HG02642 (cell line): ENCODE measurements at regions not wholly inside any gene's neighbourhood (a gene's known extent, or its start where the extent isn't known, plus 50 kb on each side); places are given as distances from the start of the nearest gene placed in this dataset.

ENCODE experiments used
- ATAC-seq: cut with Tn5 transposase; IDR thresholded peaks from one replicate; pipeline ENCODE4 v1.9.1; 2021; ENCODE audit warnings: mild to moderate bottlenecking; ENCODE audit not compliant: unreplicated experiment, poor library complexity

DNA sequence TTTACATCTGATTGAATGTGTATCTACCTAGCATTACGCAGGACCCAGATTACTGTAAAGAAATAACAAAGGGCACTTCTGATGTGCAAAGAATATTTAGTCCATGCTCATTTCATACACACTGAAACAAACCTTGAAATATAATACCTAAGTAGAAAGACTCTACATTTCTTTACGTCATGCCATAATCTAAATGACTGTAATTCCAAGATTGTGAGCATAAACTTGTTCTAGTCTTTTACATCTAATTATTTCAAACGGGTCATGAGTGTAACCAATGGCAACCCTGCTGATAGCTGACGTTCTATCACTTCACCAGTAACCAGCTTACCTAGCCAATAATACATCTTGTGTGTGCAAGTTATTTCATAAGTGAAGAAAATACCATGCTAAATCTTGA lies 433.8 kb downstream of the PRKD1 start:
- no peak for ATAC-seq

GRCh38 chr14:29494312-29494711 lies 433.3 kb downstream of the PRKD1 start:
- no peak for ATAC-seq

DNA sequence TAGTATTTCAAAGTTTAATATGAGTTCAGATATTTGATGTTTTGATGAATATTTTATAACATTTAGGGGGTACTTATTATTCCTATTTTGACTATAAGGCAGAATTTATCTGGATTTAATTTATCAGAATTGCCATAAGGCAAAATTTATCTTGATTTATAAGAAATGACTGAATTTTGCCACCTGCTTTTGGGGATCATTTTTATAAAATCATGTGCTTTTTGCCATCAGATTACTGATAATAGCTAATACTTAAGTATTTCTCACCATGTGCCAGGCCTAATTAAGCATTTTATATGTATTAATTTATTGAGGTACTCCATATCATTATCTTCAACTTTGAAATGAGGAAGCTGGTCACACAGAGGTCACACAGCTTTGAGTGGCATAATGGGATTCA lies 423.7 kb downstream of the PRKD1 start:
- no peak for ATAC-seq

DNA sequence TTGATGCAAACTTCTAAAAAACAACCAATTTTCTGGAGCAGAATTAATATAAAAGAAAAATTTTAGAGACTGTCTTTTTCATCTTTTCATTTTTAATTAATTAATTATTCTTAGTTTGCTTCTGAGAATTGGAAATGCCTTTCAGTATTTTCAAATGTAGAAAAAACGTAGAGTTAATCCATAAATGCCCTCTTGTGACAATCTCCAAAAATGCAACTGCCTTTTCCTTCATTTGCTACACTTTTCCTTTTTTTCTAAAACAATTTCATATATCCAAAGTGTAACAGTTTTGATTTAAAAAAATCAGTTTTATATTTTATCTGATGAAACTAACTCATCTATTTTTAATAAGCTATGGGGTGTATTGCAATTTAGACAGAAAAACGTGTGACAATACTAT lies 409.3 kb downstream of the PRKD1 start:
- no peak for ATAC-seq

GRCh38 chr14:29521526-29522137 lies 406.0 kb downstream of the PRKD1 start:
- ATAC-seq, result no peak
